Activated CD4-positive, CD25-positive, alpha-beta regulatory T cell treated with anti-CD3 and anti-CD28 coated beads, Interleukin-2, amount 50 U/mL, for 16 hours (primary cell): ENCODE measurements at regions not wholly inside any gene's neighbourhood (a gene's known extent, or its start where the extent isn't known, plus 50 kb on each side); places are given as distances from the start of the nearest gene placed in this dataset.

ENCODE experiments used
- DNase-seq: peaks from one replicate; pipeline ENCODE4 v3.0.0-alpha.2; 2020; ENCODE audit warnings: low read depth, low spot score

GRCh38 chr12:92089559-92089958, 56.1 kb downstream of the BTG1 start:
- no peak for DNase-seq

- no peak for DNase-seq
These were observed 56.8 kb downstream of the BTG1 start for GRCh38 chr12:92088805-92089204.

GRCh38 chr12:92085736-92086040, 60.0 kb downstream of the BTG1 start:
- no peak for DNase-seq

GRCh38 chr12:92085040-92085735, 60.5 kb downstream of the BTG1 start:
- DNase-seq, result no peak

GRCh38 chr12:92080911-92081285, 64.7 kb downstream of the BTG1 start:
- DNase-seq, result no peak

GRCh38 chr12:92079054-92079385, 66.6 kb downstream of the BTG1 start:
- no peak for DNase-seq

GRCh38 chr12:92078167-92079053, 67.2 kb downstream of the BTG1 start:
- DNase-seq, result no peak

GRCh38 chr12:92077530-92077929, 68.1 kb downstream of the BTG1 start:
- DNase-seq, result no peak

- no peak for DNase-seq
These were observed 69.5 kb downstream of the BTG1 start for GRCh38 chr12:92076101-92076500.

- DNase-seq, result no peak
These were observed 70.2 kb downstream of the BTG1 start for GRCh38 chr12:92075425-92075914.

GRCh38 chr12:92074889-92075288, 70.8 kb downstream of the BTG1 start:
- no peak for DNase-seq

GRCh38 chr12:92073094-92073493, 72.6 kb downstream of the BTG1 start:
- no peak for DNase-seq

- DNase-seq, result no peak
These were observed 73.5 kb downstream of the BTG1 start for GRCh38 chr12:92072112-92072511.

GRCh38 chr12:92070864-92071445, 74.7 kb downstream of the BTG1 start:
- DNase-seq, result no peak

- no peak for DNase-seq
These were observed 75.4 kb downstream of the BTG1 start for GRCh38 chr12:92070054-92070863.

GRCh38 chr12:92068459-92068858, 77.2 kb downstream of the BTG1 start:
- DNase-seq, result no peak

GRCh38 chr12:92065639-92066038, 80.0 kb downstream of the BTG1 start:
- no peak for DNase-seq

- DNase-seq, result no peak
These were observed 80.6 kb downstream of the BTG1 start for GRCh38 chr12:92065018-92065499.

- DNase-seq, result no peak
These were observed 81.2 kb downstream of the BTG1 start for GRCh38 chr12:92064422-92064821.

GRCh38 chr12:92063641-92064040, 82.0 kb downstream of the BTG1 start:
- no peak for DNase-seq

- no peak for DNase-seq
These were observed 82.8 kb downstream of the BTG1 start for GRCh38 chr12:92062539-92063493.
